AG10803 (cell line): ENCODE measurements at regions not wholly inside any gene's neighbourhood (a gene's known extent, or its start where the extent isn't known, plus 50 kb on each side); places are given as distances from the start of the nearest gene placed in this dataset.
A peak's percentile ranks its signal among the peaks of the same experiment; 100 is the strongest.

ENCODE experiments used
- DNase-seq: peaks from one replicate; pipeline ENCODE4 v3.0.0; 2010; ENCODE audit warnings: low read depth
- H3K4me3 ChIP-seq: 2 replicates; pipeline ENCODE4 v1.5.1; 2011; ENCODE audit warnings: mild to moderate bottlenecking, low read length, control low read depth
- TF ChIP-seq, protein P1 (sequence below): conservative IDR thresholded peaks from 2 replicates; pipeline ENCODE4 v1.5.1; 2011; ENCODE audit warnings: mild to moderate bottlenecking, low read length, control low read depth, inconsistent platforms

DNA sequence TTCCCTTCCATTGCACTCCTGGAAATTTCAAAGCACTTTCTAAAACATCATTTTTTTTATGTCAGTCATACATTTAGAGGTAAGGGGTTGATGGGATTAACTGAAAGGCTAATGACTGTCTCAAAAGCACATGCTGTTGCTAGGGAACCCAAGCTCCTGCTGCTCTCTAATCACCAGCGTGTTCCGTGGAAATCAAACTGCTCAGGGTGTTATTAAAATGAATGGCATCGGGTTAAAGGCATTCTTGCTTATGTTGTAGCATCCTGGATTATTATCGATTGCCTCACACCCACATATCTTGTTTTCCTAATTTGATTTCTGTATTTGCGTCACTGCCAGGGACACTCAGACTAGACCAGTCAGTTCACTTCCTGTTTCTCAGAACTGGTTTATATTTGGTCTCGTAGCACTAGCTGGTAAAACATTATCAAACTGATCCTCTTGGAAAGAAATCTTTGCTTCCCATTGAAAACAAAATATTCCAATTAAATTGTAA, 216.5 kb upstream of the MKLN1 start:
- H3K4me3 ChIP-seq: peak overlapping the region; percentile 80
- peak; percentile 91 for DNase-seq
- TF ChIP-seq, protein P1, sequence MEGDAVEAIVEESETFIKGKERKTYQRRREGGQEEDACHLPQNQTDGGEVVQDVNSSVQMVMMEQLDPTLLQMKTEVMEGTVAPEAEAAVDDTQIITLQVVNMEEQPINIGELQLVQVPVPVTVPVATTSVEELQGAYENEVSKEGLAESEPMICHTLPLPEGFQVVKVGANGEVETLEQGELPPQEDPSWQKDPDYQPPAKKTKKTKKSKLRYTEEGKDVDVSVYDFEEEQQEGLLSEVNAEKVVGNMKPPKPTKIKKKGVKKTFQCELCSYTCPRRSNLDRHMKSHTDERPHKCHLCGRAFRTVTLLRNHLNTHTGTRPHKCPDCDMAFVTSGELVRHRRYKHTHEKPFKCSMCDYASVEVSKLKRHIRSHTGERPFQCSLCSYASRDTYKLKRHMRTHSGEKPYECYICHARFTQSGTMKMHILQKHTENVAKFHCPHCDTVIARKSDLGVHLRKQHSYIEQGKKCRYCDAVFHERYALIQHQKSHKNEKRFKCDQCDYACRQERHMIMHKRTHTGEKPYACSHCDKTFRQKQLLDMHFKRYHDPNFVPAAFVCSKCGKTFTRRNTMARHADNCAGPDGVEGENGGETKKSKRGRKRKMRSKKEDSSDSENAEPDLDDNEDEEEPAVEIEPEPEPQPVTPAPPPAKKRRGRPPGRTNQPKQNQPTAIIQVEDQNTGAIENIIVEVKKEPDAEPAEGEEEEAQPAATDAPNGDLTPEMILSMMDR: no peak

DNA sequence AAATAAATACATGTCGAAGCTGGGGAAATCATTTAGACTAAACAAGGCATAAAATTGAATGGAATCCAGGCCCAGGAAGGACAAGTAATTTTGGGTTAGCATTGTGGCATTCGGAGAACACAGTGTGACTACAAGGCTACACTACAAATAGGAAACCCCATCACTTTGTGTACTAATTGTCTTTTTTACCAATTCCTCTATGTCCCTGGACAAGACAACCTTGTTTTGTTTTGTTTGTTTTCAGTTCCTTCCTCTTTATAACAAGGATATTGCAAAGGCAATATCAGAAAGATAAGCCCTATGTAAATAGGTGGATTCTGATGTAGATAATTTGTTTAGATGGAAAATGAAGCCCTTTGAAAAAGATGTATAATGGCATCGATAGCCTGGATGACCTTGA, 215.9 kb upstream of the MKLN1 start:
- H3K4me3 ChIP-seq: peak overlapping the region; percentile 80
- TF ChIP-seq, protein P1: no peak
- no peak for DNase-seq

DNA sequence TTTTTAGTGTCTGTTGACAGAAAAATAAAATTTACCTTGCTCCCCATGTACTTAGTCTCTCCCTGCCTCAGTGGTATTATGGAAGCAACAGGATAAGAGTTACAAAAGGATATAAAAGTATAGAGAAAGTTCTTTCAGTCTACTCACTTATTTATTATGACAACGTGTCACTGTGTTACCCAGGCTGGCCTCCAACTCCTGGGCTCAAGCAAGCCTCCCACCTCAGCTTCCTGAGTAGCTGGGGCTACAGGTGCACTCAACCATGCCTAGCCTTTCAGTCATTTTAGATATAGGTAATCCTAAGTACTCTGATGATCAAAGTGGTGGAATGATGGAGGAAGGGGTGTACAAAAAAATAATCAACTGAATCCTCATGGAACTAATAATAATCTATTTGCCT, 215.2 kb upstream of the MKLN1 start:
- DNase-seq: no peak
- H3K4me3 ChIP-seq: no peak overlapping the region
- TF ChIP-seq, protein P1: no peak

DNA sequence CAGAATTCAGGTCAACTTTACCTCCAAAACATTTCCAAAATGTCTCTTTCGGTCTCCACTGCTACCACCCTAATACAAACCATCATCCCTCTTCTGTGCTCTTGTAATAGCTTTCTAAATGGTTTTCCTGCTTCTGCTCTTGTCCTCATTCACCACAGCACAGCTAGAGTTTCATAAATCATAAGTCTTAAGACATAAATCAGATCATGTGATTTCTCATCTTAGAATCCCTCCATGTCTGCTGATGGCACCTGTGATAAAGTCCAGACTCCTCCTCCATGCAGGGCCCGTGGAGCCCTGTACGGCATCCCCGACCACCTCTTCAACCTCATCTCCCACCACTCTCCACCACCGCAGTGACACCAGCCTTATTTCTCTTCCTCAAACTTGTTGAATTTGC, 212.3 kb upstream of the MKLN1 start:
- TF ChIP-seq, protein P1: no peak
- H3K4me3 ChIP-seq: no peak overlapping the region
- no peak for DNase-seq

- DNase-seq: no peak
- TF ChIP-seq, protein P1: no peak
- H3K4me3 ChIP-seq: no peak overlapping the region
These were observed 210.2 kb upstream of the MKLN1 start for GRCh38 chr7:131117439-131117838.

GRCh38 chr7:131119381-131119780, 208.3 kb upstream of the MKLN1 start:
- TF ChIP-seq, protein P1: no peak
- no peak for DNase-seq

GRCh38 chr7:131122394-131122793, 205.3 kb upstream of the MKLN1 start:
- no peak for DNase-seq
- TF ChIP-seq, protein P1: no peak
- H3K4me3 ChIP-seq: no peak overlapping the region

More at GRCh38 chr7:131119381-131119780, 208.3 kb upstream of the MKLN1 start:
- H3K4me3 ChIP-seq: no peak overlapping the region
